ENCODE measurements at regions not wholly inside any gene's neighbourhood (a gene's known extent, or its start where the extent isn't known, plus 50 kb on each side); places are given as distances from the start of the nearest gene placed in this dataset.
"Not testable (repeated sequence)": the region's sequence is repeated elsewhere in the genome, so short reads cannot be mapped to it uniquely, and the experiment has no call there.

- Histone ChIP-seq H3K27ac (peak overlapping the region in 1 of 2 donors; percentile 4), H3K4me3 (no peak overlapping the region)
- no peak for TF ChIP-seq CTCF (IDR thresholded peaks at IDR 0.05)
- DNase-seq (ENCODE audit: low spot score) = no peak
Measured at GRCh38 chr4:124105212-124105611, 607.3 kb downstream of the ANKRD50 start.

GRCh38 chr4:124111411-124111810 lies 601.1 kb downstream of the ANKRD50 start:
- no peak for TF ChIP-seq CTCF (IDR thresholded peaks at IDR 0.05)
- DNase-seq (ENCODE audit: low spot score) = no peak
- no peak overlapping the region for H3K4me3 ChIP-seq
- no peak overlapping the region for H3K27ac ChIP-seq

GRCh38 chr4:124111922-124112321 lies 600.6 kb downstream of the ANKRD50 start:
- TF ChIP-seq CTCF (IDR thresholded peaks at IDR 0.05) = peak; percentile 30
- Histone ChIP-seq H3K4me3 (no peak overlapping the region), H3K27ac (no peak overlapping the region)
- DNase-seq (ENCODE audit: low spot score) = no peak

GRCh38 chr4:124118061-124118460 lies 594.5 kb downstream of the ANKRD50 start:
- no peak for TF ChIP-seq CTCF (IDR thresholded peaks at IDR 0.05)
- no peak for DNase-seq (ENCODE audit: low spot score)
- Histone ChIP-seq H3K4me3 (no peak overlapping the region), H3K27ac (no peak overlapping the region)

- Histone ChIP-seq H3K4me3 (no peak overlapping the region), H3K27ac (no peak overlapping the region)
- DNase-seq (ENCODE audit: low spot score) = no peak
- no peak for TF ChIP-seq CTCF (IDR thresholded peaks at IDR 0.05)
Measured at GRCh38 chr4:124121461-124121971, 591.0 kb downstream of the ANKRD50 start.

GRCh38 chr4:124123181-124123580 lies 589.4 kb downstream of the ANKRD50 start:
- no peak for DNase-seq (ENCODE audit: low spot score)
- no peak overlapping the region for H3K27ac ChIP-seq
- no peak for TF ChIP-seq CTCF (IDR thresholded peaks at IDR 0.05)
- no peak overlapping the region for H3K4me3 ChIP-seq

GRCh38 chr4:124123721-124124120 lies 588.8 kb downstream of the ANKRD50 start:
- TF ChIP-seq CTCF (IDR thresholded peaks at IDR 0.05) = no peak
- no peak for DNase-seq (ENCODE audit: low spot score)
- H3K27ac ChIP-seq = no peak overlapping the region
- H3K4me3 ChIP-seq = no peak overlapping the region

- not testable (repeated sequence) for H3K27ac ChIP-seq; H3K4me3 ChIP-seq; DNase-seq (ENCODE audit: low spot score)
Measured at GRCh38 chr4:124131324-124131723, 581.2 kb downstream of the ANKRD50 start.

All from coronary artery (tissue), 2 donors.